GM12878 (cell line): ENCODE measurements at regions not wholly inside any gene's neighbourhood (a gene's known extent, or its start where the extent isn't known, plus 50 kb on each side); places are given as distances from the start of the nearest gene placed in this dataset.

Experiments
- ATAC-seq: fragments of 200-7000 bp; cut with Tn5 transposase; 3 replicates; pipeline ENCODE4 v1.9.1; 2020; ENCODE audit warnings: mild to moderate bottlenecking, moderate library complexity
- BruUV-seq: library from RNA; stranded (reverse); fragments of 400-500 nt; replicated peaks from 2 replicates; lab custom pipeline; 2021; lab: Mats Ljungman, UMichigan
- CTCF ChIA-PET: fragments of 300-600 bp; sonication (Branson Sonifier 250); formaldehyde crosslinking; extraction: SDS; loops from one replicate; lab custom pipeline; 2021; ENCODE audit warnings: inconsistent platforms; lab: Yijun Ruan, JAX
- POLR2A ChIA-PET: fragments of 350-600 bp; formaldehyde crosslinking; extraction: SDS; loops from one replicate; lab custom pipeline; 2021; ENCODE audit warnings: inconsistent platforms; lab: Charles Lee
- RAD21 ChIA-PET: fragments of 300-600 bp; sonication (Branson Sonifier 250); formaldehyde crosslinking; loops from one replicate; lab custom pipeline; 2023; ENCODE audit warnings: antibody characterized with exemption; ENCODE audit not compliant: unreplicated experiment; lab: Charles Lee
- SMC1A ChIA-PET: fragments of 300-600 bp; sonication (Branson Sonifier 250); formaldehyde crosslinking; loops from one replicate; lab custom pipeline; 2023; ENCODE audit not compliant: unreplicated experiment, uncharacterized antibody; lab: Charles Lee
- DNase-seq: peaks from one replicate; pipeline ENCODE4 v3.0.0-alpha.2; 2011; ENCODE audit warnings: low read depth, low spot score
- FAIRE-seq: peaks from 3 replicates; lab custom pipeline; 2011; peaks lifted over from hg19 to GRCh38; lab: Jason Lieb, UNC
- H2AFZ ChIP-seq: 2 replicates; pipeline ENCODE4 v1.6.0; 2011; ENCODE audit warnings: low read depth, low read length, control low read depth; ENCODE audit not compliant: control insufficient read depth
- H3K27ac ChIP-seq: 2 replicates; pipeline ENCODE4 v1.5.1; 2011; ENCODE audit warnings: control low read depth; ENCODE audit not compliant: control insufficient read depth, insufficient read depth
- H3K27me3 ChIP-seq, 2 experiments: replicated peaks in 1 of 2; 2 replicates each; pipeline versions ENCODE4 v1.6.0 to v1.6.1; 2011; ENCODE audit warnings: low read length in 1 of 2; ENCODE audit not compliant: control insufficient read depth in 2 of 2, insufficient read depth in 2 of 2
- H3K36me3 ChIP-seq, 2 experiments: 2 replicates each; pipeline ENCODE4 v1.5.1; 2011; ENCODE audit warnings: low read length in 1 of 2; ENCODE audit not compliant: control insufficient read depth in 2 of 2, insufficient read depth in 2 of 2
- H3K4me1 ChIP-seq: 2 replicates; pipeline ENCODE4 v1.6.1; 2011; ENCODE audit warnings: mild to moderate bottlenecking, low read length, moderate library complexity, mixed read lengths; ENCODE audit not compliant: control insufficient read depth, insufficient read depth
- H3K4me2 ChIP-seq: 2 replicates; pipeline ENCODE4 v1.6.0; 2011; ENCODE audit warnings: control low read depth; ENCODE audit not compliant: control insufficient read depth, insufficient read depth
- H3K4me3 ChIP-seq: fragments of 200-600 bp; sonication (generic); 2 replicates; pipeline ENCODE4 v1.5.1; 2016
- H3K79me2 ChIP-seq: 2 replicates; pipeline ENCODE4 v1.6.0; 2011; ENCODE audit warnings: low read length; ENCODE audit not compliant: control insufficient read depth, insufficient read depth
- H3K9ac ChIP-seq: 2 replicates; pipeline ENCODE4 v1.8.0; 2011; ENCODE audit warnings: low read length, control low read depth, mixed read lengths; ENCODE audit not compliant: control insufficient read depth, insufficient read depth
- H3K9me3 ChIP-seq: replicated peaks from 3 replicates; pipeline ENCODE4 v1.5.1; 2011; ENCODE audit warnings: mild to moderate bottlenecking, low read length; ENCODE audit not compliant: control insufficient read depth, insufficient read depth
- H4K20me1 ChIP-seq: 2 replicates; pipeline ENCODE4 v1.6.0; 2011; ENCODE audit not compliant: control insufficient read depth, insufficient read depth
- CHD4 ChIP-seq: fragments of 200-600 bp; sonication (generic); IDR thresholded peaks from 2 replicates; pipeline ENCODE4 v1.6.1; 2016; ENCODE audit warnings: mild to moderate bottlenecking
- CREB1 ChIP-seq: IDR thresholded peaks from 2 replicates; pipeline ENCODE4 v1.6.1; 2012; ENCODE audit warnings: low read depth, mild to moderate bottlenecking, inconsistent platforms
- DPF2 ChIP-seq: fragments of 450-650 bp; IDR thresholded peaks from 2 replicates; pipeline ENCODE4 v1.6.1; 2017; ENCODE audit warnings: mild to moderate bottlenecking
- EP300 ChIP-seq, 2 experiments: fragments of 150-350 bp in 1 of 2; IDR thresholded peaks; 2 replicates each; pipeline ENCODE4 v1.6.1; 2011 to 2012; ENCODE audit warnings: low read depth in 2 of 2, low read length in 2 of 2, borderline replicate concordance in 1 of 2, improper control_type of control experiment in 1 of 2, inconsistent platforms in 1 of 2; ENCODE audit not compliant: control insufficient read depth in 1 of 2
- HDAC6 ChIP-seq: fragments of 200-600 bp; sonication (generic); IDR thresholded peaks from one replicate; pipeline ENCODE4 v1.8.0; 2017; ENCODE audit warnings: antibody characterized with exemption; ENCODE audit not compliant: unreplicated experiment
- MEF2B ChIP-seq: fragments of 450-650 bp; IDR thresholded peaks from 2 replicates; pipeline ENCODE4 v1.6.1; 2018; ENCODE audit warnings: mild to moderate bottlenecking, moderate library complexity; ENCODE audit not compliant: partially characterized antibody, poor library complexity, severe bottlenecking
- MYC ChIP-seq: IDR thresholded peaks from 2 replicates; pipeline ENCODE4 v1.6.1; 2011; ENCODE audit warnings: mild to moderate bottlenecking, low read length, moderate library complexity, inconsistent platforms; ENCODE audit not compliant: insufficient read depth, insufficient replicate concordance, insufficient read length, severe bottlenecking
- NBN ChIP-seq: fragments of 450-650 bp; IDR thresholded peaks from 2 replicates; pipeline ENCODE4 v1.6.1; 2016
- NFXL1 ChIP-seq: fragments of 450-650 bp; IDR thresholded peaks from 2 replicates; pipeline ENCODE4 v1.6.1; 2017; ENCODE audit warnings: antibody characterized with exemption, mild to moderate bottlenecking, borderline replicate concordance
- NR2C1 ChIP-seq: fragments of 450-650 bp; IDR thresholded peaks from 2 replicates; pipeline ENCODE4 v1.6.1; 2017; ENCODE audit warnings: antibody characterized with exemption, mild to moderate bottlenecking, moderate library complexity
- POLR2A ChIP-seq: IDR thresholded peaks from 2 replicates; pipeline ENCODE4 v1.6.1; 2011; ENCODE audit warnings: low read depth, mild to moderate bottlenecking, low read length
- SIN3A ChIP-seq: IDR thresholded peaks from 2 replicates; pipeline ENCODE4 v1.6.1; 2012; ENCODE audit warnings: low read depth, low read length, improper control_type of control experiment
- SMAD1 ChIP-seq: fragments of 450-650 bp; IDR thresholded peaks from 2 replicates; pipeline ENCODE4 v1.6.1; 2018; ENCODE audit warnings: mild to moderate bottlenecking, low read depth; ENCODE audit not compliant: partially characterized antibody
- SUZ12 ChIP-seq: fragments of 200-600 bp; sonication (generic); IDR thresholded peaks from one replicate; pipeline ENCODE4 v1.6.1; 2018; ENCODE audit warnings: antibody characterized with exemption, mild to moderate bottlenecking; ENCODE audit not compliant: unreplicated experiment
- WRNIP1 ChIP-seq: IDR thresholded peaks from 2 replicates; pipeline ENCODE4 v1.6.1; 2011; ENCODE audit warnings: low read depth, low read length, improper control_type of control experiment, borderline replicate concordance
- YBX1 ChIP-seq: fragments of 450-650 bp; IDR thresholded peaks from 2 replicates; pipeline ENCODE4 v1.6.1; 2016; ENCODE audit warnings: antibody characterized with exemption
- WGBS: methylation state at CpG from one replicate; pipeline ENCODE4 v1.1.6; 2016; ENCODE audit warnings: low lambda C conversion rate; ENCODE audit not compliant: insufficient replicate concordance, insufficient coverage; ENCODE audit errors: missing lambda C conversion rate; 5-methylcytosine and 5-hydroxymethylcytosine counted together
- in situ Hi-C: fragments of 300-500 bp; cut with MboI; formaldehyde crosslinking; loops from 9 replicates; pipeline ENCODE4 v1.14.3; 2018; ENCODE audit warnings: mixed read lengths
- intact Hi-C: fragments of 100-400 bp; cut with micrococcal nuclease; formaldehyde crosslinking; loops from one replicate; pipeline ENCODE4 v1.14.2; 2022; ENCODE audit not compliant: unreplicated experiment
- TF ChIP-seq, protein P1 (sequence below): IDR thresholded peaks from 2 replicates; pipeline ENCODE4 v1.6.1; 2012; ENCODE audit warnings: low read depth, low read length, improper control_type of control experiment
- TF ChIP-seq, protein P2 (sequence below): fragments of 450-650 bp; IDR thresholded peaks from 2 replicates; pipeline ENCODE4 v1.6.1; 2016; ENCODE audit warnings: mild to moderate bottlenecking
- TF ChIP-seq, protein P3 (sequence below): fragments of 150-350 bp; IDR thresholded peaks from 2 replicates; pipeline ENCODE4 v1.6.1; 2014; ENCODE audit warnings: mild to moderate bottlenecking, low read depth, low read length
- TF ChIP-seq, protein P4 (sequence below): fragments of 450-650 bp; IDR thresholded peaks from 2 replicates; pipeline ENCODE4 v1.6.1; 2016; ENCODE audit warnings: mild to moderate bottlenecking

DNA sequence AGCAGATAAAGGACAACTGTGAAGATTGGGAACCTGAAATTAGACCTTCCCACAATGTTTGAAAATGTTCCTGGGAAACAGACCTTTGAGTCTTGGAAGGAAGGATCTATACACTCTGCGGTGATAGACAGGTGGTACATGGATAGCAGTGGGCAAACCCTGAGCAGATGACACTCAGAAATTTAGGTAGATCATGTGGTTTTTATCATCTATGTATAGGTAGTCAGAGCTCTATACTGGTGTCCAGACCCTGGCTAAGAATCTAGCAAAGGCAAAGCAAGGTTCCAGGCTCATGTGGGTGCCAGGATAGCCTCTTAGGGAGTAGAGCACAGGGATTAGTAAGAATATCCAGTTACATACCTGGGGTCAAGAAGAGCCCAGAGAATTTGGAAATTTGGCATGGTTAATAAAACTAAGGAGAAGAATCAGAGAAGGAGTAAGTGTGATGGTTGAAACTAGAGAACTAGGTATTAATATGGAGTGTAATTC is 331.2 kb upstream of the FBXO33 start:
- Histone ChIP-seq H2AFZ (no peak overlapping the region), H3K27ac (no peak overlapping the region), H4K20me1 (no peaks in the 10 kb centered on the region), H3K9me3 (peaks cover 2% of the 10 kb centered on the region; the same call in 2 of the 3 replicates), H3K4me1 (peaks cover 7% of the 10 kb centered on the region), H3K4me3 (no peak overlapping the region), H3K79me2 (no peaks in the 10 kb centered on the region), H3K27me3 (no peaks in the 10 kb centered on the region), H3K36me3 (no peaks in the 10 kb centered on the region), H3K9ac (no peak overlapping the region), H3K4me2 (no peak overlapping the region)
- in situ Hi-C loops: no loop called here
- WGBS: 50% methylated on average over 1 of the region's 1 CpG
- intact Hi-C loops: loop anchor here (5.0 to 10.0 kb wide), 2 partner anchors 114 to 179 kb away; no protein-coding TSS in a partner anchor
- SMC1A ChIA-PET: interaction anchor here (0.7 to 1.0 kb wide), 3 partner anchors 17 to 151 kb away, joined by 3 read pairs; no protein-coding TSS in a partner anchor
- RAD21 ChIA-PET: no interaction called here
- TF ChIP-seq SMAD1 (no peak), WRNIP1 (no peak), CREB1 (no peak), EP300 (IDR thresholded peaks at IDR 0.05; ENCODE audit: borderline replicate concordance in 1 of 2, control insufficient read depth in 1 of 2, low read depth in 2 of 2, low read length in 2 of 2) (no peak), NFXL1 (no peak), CHD4 (no peak), SUZ12 (no peak), POLR2A (no peak), DPF2 (no peak), SIN3A (no peak), MEF2B (no peak), MYC (no peak), HDAC6 (no peak), NR2C1 (no peak), YBX1 (no peak), NBN (no peak)
- TF ChIP-seq, protein P1, sequence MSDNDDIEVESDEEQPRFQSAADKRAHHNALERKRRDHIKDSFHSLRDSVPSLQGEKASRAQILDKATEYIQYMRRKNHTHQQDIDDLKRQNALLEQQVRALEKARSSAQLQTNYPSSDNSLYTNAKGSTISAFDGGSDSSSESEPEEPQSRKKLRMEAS: no peak
- TF ChIP-seq, protein P2, sequence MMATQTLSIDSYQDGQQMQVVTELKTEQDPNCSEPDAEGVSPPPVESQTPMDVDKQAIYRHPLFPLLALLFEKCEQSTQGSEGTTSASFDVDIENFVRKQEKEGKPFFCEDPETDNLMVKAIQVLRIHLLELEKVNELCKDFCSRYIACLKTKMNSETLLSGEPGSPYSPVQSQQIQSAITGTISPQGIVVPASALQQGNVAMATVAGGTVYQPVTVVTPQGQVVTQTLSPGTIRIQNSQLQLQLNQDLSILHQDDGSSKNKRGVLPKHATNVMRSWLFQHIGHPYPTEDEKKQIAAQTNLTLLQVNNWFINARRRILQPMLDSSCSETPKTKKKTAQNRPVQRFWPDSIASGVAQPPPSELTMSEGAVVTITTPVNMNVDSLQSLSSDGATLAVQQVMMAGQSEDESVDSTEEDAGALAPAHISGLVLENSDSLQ: no peak
- TF ChIP-seq, protein P3, sequence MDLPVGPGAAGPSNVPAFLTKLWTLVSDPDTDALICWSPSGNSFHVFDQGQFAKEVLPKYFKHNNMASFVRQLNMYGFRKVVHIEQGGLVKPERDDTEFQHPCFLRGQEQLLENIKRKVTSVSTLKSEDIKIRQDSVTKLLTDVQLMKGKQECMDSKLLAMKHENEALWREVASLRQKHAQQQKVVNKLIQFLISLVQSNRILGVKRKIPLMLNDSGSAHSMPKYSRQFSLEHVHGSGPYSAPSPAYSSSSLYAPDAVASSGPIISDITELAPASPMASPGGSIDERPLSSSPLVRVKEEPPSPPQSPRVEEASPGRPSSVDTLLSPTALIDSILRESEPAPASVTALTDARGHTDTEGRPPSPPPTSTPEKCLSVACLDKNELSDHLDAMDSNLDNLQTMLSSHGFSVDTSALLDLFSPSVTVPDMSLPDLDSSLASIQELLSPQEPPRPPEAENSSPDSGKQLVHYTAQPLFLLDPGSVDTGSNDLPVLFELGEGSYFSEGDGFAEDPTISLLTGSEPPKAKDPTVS: no peak
- TF ChIP-seq, protein P4, sequence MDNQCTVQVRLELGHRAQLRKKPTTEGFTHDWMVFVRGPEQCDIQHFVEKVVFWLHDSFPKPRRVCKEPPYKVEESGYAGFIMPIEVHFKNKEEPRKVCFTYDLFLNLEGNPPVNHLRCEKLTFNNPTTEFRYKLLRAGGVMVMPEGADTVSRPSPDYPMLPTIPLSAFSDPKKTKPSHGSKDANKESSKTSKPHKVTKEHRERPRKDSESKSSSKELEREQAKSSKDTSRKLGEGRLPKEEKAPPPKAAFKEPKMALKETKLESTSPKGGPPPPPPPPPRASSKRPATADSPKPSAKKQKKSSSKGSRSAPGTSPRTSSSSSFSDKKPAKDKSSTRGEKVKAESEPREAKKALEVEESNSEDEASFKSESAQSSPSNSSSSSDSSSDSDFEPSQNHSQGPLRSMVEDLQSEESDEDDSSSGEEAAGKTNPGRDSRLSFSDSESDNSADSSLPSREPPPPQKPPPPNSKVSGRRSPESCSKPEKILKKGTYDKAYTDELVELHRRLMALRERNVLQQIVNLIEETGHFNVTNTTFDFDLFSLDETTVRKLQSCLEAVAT: no peak
- no TSS peak for BruUV-seq
- CTCF ChIA-PET: no interaction called here
- DNase-seq (peak; percentile 7), ATAC-seq (peak; percentile 59), FAIRE-seq (no peak)
- POLR2A ChIA-PET: no interaction called here
